RWPE1 (cell line): ENCODE measurements at regions not wholly inside any gene's neighbourhood (a gene's known extent, or its start where the extent isn't known, plus 50 kb on each side); places are given as distances from the start of the nearest gene placed in this dataset.

Source experiments
- CTCF ChIA-PET: fragments of 350-600 bp; sonication (Branson Sonifier 250); formaldehyde crosslinking; extraction: SDS; loops from one replicate; lab custom pipeline; 2021; lab: Yijun Ruan, JAX
- POLR2A ChIA-PET: fragments of 400-600 bp; formaldehyde crosslinking; extraction: SDS; loops from one replicate; lab custom pipeline; 2020; ENCODE audit warnings: antibody characterized with exemption; ENCODE audit not compliant: low non-redundant PET; lab: Yijun Ruan, JAX
- DNase-seq: peaks from one replicate; pipeline ENCODE4 v3.0.0; 2012; ENCODE audit warnings: low spot score
- H3K27ac ChIP-seq: fragments of 450-650 bp; 2 replicates; pipeline ENCODE4 v1.5.1; 2017
- CTCF ChIP-seq: fragments of 450-650 bp; conservative IDR thresholded peaks from 2 replicates; pipeline ENCODE4 v1.5.1; 2017; ENCODE audit warnings: low read depth, mild to moderate bottlenecking

- CTCF ChIA-PET = no interaction called here
Measured at GRCh38 chr10:108301002-108301401, 1136.5 kb upstream of the SORCS1 start.

DNA sequence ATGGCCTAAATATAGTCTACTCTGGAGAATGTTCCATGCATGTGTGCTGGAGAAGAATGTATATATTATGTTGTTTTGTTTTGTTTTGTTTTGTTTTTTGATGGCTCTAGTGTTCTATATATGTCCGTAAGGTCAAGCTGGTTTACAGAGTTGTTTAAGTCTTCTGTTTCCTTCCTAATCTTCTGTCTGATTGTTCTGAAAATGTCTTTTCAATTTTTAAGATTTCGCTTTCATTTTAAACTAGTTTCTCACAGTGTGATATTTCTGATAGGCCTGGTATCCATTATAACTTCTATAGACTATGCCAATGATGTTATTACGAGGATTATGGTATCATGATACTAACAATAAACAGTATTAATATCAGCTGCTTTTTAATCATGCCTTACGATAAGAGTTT is 1126.3 kb upstream of the SORCS1 start:
- ChIA-PET CTCF (interaction anchor here (0.9 kb wide), 1 partner anchor 152 kb away, joined by 5 read pairs; no protein-coding TSS in a partner anchor), POLR2A (no interaction called here)
- no peak overlapping the region for H3K27ac ChIP-seq
- no peak for TF ChIP-seq CTCF
- DNase-seq = no peak

More at GRCh38 chr10:108301002-108301401, 1136.5 kb upstream of the SORCS1 start:
- POLR2A ChIA-PET = no interaction called here
- TF ChIP-seq CTCF = no peak
- no peak for DNase-seq
- H3K27ac ChIP-seq = no peak overlapping the region

GRCh38 chr10:108275895-108276685 is 1111.6 kb upstream of the SORCS1 start:
- POLR2A ChIA-PET = no interaction called here
- no peak for DNase-seq
- TF ChIP-seq CTCF = no peak
- no peak overlapping the region for H3K27ac ChIP-seq
- CTCF ChIA-PET = no interaction called here

DNA sequence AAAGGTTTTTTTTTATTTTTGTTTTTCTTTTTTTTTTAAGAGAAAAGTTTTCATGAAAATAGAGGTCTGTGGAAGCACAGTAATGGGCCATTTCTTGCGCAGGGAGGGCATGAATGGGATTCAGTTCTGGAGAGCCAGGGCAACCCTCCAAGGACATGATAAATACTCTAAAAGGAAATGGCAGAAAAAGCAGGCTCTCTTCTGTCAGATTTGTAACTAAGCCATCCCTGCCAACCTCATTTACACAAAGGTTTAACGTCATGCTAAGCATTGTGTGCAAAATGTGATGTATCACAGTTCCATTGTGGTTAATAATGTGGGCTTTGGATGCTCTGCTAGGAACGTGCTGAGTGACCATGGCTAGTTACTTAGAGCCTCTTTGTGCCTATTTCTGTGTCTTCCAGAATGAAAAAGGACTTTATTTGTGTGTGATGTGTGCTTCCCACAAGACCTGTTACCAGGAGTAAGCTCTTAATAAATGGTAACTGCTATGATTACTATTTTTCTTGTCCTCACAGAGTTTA is 1095.9 kb upstream of the SORCS1 start:
- no peak for DNase-seq
- ChIA-PET POLR2A (interaction anchor here (0.6 kb wide), 1 partner anchor 1236 kb away, joined by 3 read pairs; no protein-coding TSS in a partner anchor), CTCF (no interaction called here)
- TF ChIP-seq CTCF = no peak
- H3K27ac ChIP-seq = no peak overlapping the region

GRCh38 chr10:108254089-108254488 is 1089.6 kb upstream of the SORCS1 start:
- CTCF ChIA-PET = interaction anchor here (0.8 kb wide), 1 partner anchor 14 kb away, joined by 3 read pairs; no protein-coding TSS in a partner anchor
- POLR2A ChIA-PET = no interaction called here
- TF ChIP-seq CTCF = no peak
- DNase-seq = no peak
- H3K27ac ChIP-seq = no peak overlapping the region

DNA sequence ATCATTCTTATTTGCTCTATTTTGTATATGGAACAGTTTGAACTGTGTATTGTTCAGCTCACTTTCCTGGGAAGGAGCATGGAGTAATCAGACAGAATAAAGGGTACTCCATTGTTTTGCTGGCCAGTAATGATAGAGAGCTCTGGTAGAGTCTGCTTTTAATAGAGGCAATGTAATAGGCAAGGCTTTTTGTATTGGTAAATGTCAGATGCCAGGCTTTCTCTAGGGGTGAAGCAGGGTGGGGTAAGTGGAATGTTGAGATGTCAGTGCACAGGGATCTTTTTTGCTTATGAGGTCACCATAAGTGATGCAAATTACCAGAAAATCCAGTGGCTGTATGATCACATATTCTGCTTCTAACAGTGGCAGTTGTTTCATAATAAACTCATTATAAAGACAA is 1088.3 kb upstream of the SORCS1 start:
- DNase-seq = no peak
- no peak for TF ChIP-seq CTCF
- H3K27ac ChIP-seq = no peak overlapping the region
- POLR2A ChIA-PET = no interaction called here
- CTCF ChIA-PET = interaction anchor here (0.6 kb wide), 1 partner anchor 15 kb away, joined by 3 read pairs; no protein-coding TSS in a partner anchor
